G401 (cell line): ENCODE measurements at regions not wholly inside any gene's neighbourhood (a gene's known extent, or its start where the extent isn't known, plus 50 kb on each side); places are given as distances from the start of the nearest gene placed in this dataset.

ENCODE experiments used
- DNase-seq: peaks from one replicate; pipeline ENCODE4 v3.0.0-alpha.2; 2015; ENCODE audit warnings: low spot score
- in situ Hi-C: cut with HindIII; loops from 2 replicates; pipeline ENCODE4 v1.10.0; 2016; ENCODE audit warnings: low sequenced_read_pairs, mixed read lengths

- in situ Hi-C loops, result no loop called here
- DNase-seq, result no peak
Measured at GRCh38 chr6:22087960-22088706, 208.7 kb downstream of the PRL start.

GRCh38 chr6:22091424-22091948 lies 205.3 kb downstream of the PRL start:
- in situ Hi-C loops, result no loop called here
- DNase-seq, result no peak

- in situ Hi-C loops, result no loop called here
Measured at GRCh38 chr6:22095836-22096235, 201.0 kb downstream of the PRL start.

GRCh38 chr6:22098601-22099031 lies 198.2 kb downstream of the PRL start:
- DNase-seq, result no peak
- in situ Hi-C loops, result no loop called here

More at GRCh38 chr6:22095836-22096235, 201.0 kb downstream of the PRL start:
- DNase-seq, result no peak

GRCh38 chr6:22099231-22099630 lies 197.6 kb downstream of the PRL start:
- in situ Hi-C loops, result no loop called here
- DNase-seq, result peak; percentile 26

GRCh38 chr6:22099923-22100322 lies 196.9 kb downstream of the PRL start:
- DNase-seq, result no peak
- in situ Hi-C loops, result no loop called here

- no peak for DNase-seq
- in situ Hi-C loops, result no loop called here
Measured at GRCh38 chr6:22101163-22101562, 195.7 kb downstream of the PRL start.

GRCh38 chr6:22102671-22103070 lies 194.2 kb downstream of the PRL start:
- in situ Hi-C loops, result no loop called here
- no peak for DNase-seq

- DNase-seq, result peak; percentile 51
- in situ Hi-C loops, result no loop called here
Measured at GRCh38 chr6:22106451-22106850, 190.4 kb downstream of the PRL start.

GRCh38 chr6:22106961-22107360 lies 189.9 kb downstream of the PRL start:
- in situ Hi-C loops, result no loop called here
- DNase-seq, result peak; percentile 34

GRCh38 chr6:22108199-22108598 lies 188.6 kb downstream of the PRL start:
- in situ Hi-C loops, result no loop called here
- DNase-seq, result no peak

- in situ Hi-C loops, result no loop called here
- no peak for DNase-seq
Measured at GRCh38 chr6:22110061-22110460, 186.8 kb downstream of the PRL start.

GRCh38 chr6:22112461-22112860 lies 184.4 kb downstream of the PRL start:
- DNase-seq, result no peak
- in situ Hi-C loops, result no loop called here

- in situ Hi-C loops, result no loop called here
- no peak for DNase-seq
Measured at GRCh38 chr6:22113026-22113766, 183.6 kb downstream of the PRL start.

- DNase-seq, result no peak
- in situ Hi-C loops, result no loop called here
Measured at GRCh38 chr6:22115559-22115958, 181.3 kb downstream of the PRL start.

GRCh38 chr6:22117631-22118030 lies 179.2 kb downstream of the PRL start:
- in situ Hi-C loops, result no loop called here
- no peak for DNase-seq

GRCh38 chr6:22119500-22119899 lies 177.3 kb downstream of the PRL start:
- in situ Hi-C loops, result no loop called here
- no peak for DNase-seq

GRCh38 chr6:22124756-22125155 lies 172.1 kb downstream of the PRL start:
- in situ Hi-C loops, result no loop called here
- no peak for DNase-seq

GRCh38 chr6:22126910-22127309 lies 169.9 kb downstream of the PRL start:
- in situ Hi-C loops, result no loop called here
- DNase-seq, result no peak

GRCh38 chr6:22129751-22130150 lies 167.1 kb downstream of the PRL start:
- in situ Hi-C loops, result no loop called here
- DNase-seq, result no peak
